Fibroblast of skin of abdomen (primary cell): ENCODE measurements at regions not wholly inside any gene's neighbourhood (a gene's known extent, or its start where the extent isn't known, plus 50 kb on each side); places are given as distances from the start of the nearest gene placed in this dataset.

Experiments used
- DNase-seq: peaks from one replicate; pipeline ENCODE4 v3.0.0-alpha.2; 2013

GRCh38 chr20:8073024-8073832 is 53.7 kb upstream of the TMX4 start:
- peak; percentile 80 for DNase-seq

DNA sequence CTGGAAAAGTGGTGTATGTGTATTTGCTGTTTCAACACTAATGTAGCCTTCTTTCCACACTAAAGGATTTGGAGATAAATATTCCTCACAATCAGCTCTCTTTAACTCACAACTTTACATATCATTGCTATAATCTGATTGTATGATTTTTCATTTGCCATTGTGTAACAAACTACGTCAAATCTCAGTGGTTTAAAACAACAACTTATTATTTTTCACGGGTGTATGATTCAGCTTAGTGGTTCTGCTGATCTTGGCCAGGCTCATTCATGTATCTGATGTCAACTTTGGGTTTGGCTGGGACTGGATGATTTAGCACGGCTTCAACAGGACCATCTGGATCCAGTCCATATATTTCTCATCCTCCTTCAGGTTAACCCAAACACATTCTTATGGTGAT is 55.4 kb upstream of the TMX4 start:
- DNase-seq, result no peak

- DNase-seq, result no peak
Measured at GRCh38 chr20:8076306-8077136, 55.5 kb upstream of the PLCB1 start.

GRCh38 chr20:8077137-8077466 is 55.0 kb upstream of the PLCB1 start:
- DNase-seq, result no peak

DNA sequence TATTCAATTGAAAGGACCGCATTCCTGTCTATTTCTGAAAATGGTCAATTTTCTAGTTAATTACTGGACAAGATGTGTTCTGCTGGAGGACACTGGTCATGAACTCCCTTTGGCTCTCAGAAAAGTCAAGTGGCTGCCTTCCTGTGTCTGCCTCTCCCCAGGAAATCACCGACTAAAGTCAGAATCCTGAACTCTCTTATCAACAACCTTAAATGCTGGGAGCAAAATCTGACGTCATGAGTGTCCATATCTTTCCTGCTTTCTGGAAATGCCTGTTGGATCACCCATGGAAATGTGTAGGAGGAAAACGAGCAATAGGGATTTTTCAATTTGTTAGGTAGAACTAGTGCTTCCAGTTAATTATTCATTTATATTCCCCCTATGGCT is 53.5 kb upstream of the PLCB1 start:
- DNase-seq, result no peak

- no peak for DNase-seq
Measured at GRCh38 chr20:8079976-8080375, 52.1 kb upstream of the PLCB1 start.

DNA sequence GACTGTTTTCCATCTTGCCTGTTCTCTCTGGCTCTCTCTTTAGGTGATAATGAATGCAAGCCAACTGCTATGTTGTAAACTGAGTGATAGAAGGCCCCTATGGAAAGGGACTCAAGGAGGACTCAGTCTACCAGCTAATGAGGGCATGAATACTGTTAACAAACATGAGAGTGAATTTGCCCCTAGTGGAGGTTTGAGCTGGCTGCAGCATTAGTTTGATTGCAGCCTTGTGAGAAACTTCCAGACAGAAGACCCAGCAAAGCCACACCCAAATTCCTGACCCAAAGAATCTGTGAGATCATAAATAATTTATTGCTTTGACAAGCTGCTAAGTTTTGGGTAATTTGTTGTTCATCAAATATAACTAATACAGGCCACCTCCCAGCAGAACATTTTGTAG is 50.0 kb upstream of the PLCB1 start:
- no peak for DNase-seq
